C4-2B (cell line): ENCODE measurements at regions not wholly inside any gene's neighbourhood (a gene's known extent, or its start where the extent isn't known, plus 50 kb on each side); places are given as distances from the start of the nearest gene placed in this dataset.
"Not testable (repeated sequence)": the region's sequence is repeated elsewhere in the genome, so short reads cannot be mapped to it uniquely, and the experiment has no call there.

Source experiments
- CTCF ChIP-seq: fragments of 450-650 bp; conservative IDR thresholded peaks from 2 replicates; pipeline ENCODE4 v1.5.1; 2017; ENCODE audit warnings: mild to moderate bottlenecking
- ZFX ChIP-seq: fragments of 450-650 bp; IDR thresholded peaks from 2 replicates; pipeline ENCODE4 v1.6.1; 2017

GRCh38 chrX:136934652-136935051 lies 54.1 kb upstream of the RBMX start:
- TF ChIP-seq CTCF, ZFX: not testable (repeated sequence)
